Lung (tissue), 11 donors: ENCODE measurements at regions not wholly inside any gene's neighbourhood (a gene's known extent, or its start where the extent isn't known, plus 50 kb on each side); places are given as distances from the start of the nearest gene placed in this dataset.
A peak's percentile ranks its signal among the peaks of the same experiment; 100 is the strongest.

Experiments used
- ATAC-seq: fragments of 200-7000 bp; cut with Tn5 transposase; one replicate; pipeline ENCODE4 v1.9.1; 2020; ENCODE audit warnings: moderate number of reproducible peaks; ENCODE audit not compliant: insufficient read depth, low FRiP score
- DNase-seq, 3 donors: peaks; one replicate each; pipeline ENCODE4 v3.0.0-alpha.2; 2013 to 2017
- H3K27ac ChIP-seq, 2 donors: one replicate each; pipeline ENCODE4 v1.5.1; 2013; ENCODE audit warnings: mild to moderate bottlenecking in 2 of 2, moderate library complexity in 2 of 2, control low read depth in 1 of 2, inconsistent platforms in 1 of 2, low read depth in 1 of 2, low read length in 1 of 2
- H3K27me3 ChIP-seq, 3 donors: one replicate each; pipeline ENCODE4 v1.5.1; 2013; ENCODE audit warnings: low read length in 2 of 3; ENCODE audit not compliant: control insufficient read depth in 3 of 3, insufficient read depth in 3 of 3
- H3K36me3 ChIP-seq, 4 donors: one replicate each; pipeline ENCODE4 v1.5.1; 2013; ENCODE audit warnings: low read length in 4 of 4, mild to moderate bottlenecking in 1 of 4, moderate library complexity in 1 of 4; ENCODE audit not compliant: control insufficient read depth in 4 of 4, insufficient read depth in 4 of 4
- H3K4me1 ChIP-seq, 5 donors: one replicate each; pipeline ENCODE4 v1.5.1; 2013; ENCODE audit warnings: low read length in 5 of 5, mild to moderate bottlenecking in 2 of 5, moderate library complexity in 1 of 5; ENCODE audit not compliant: control insufficient read depth in 5 of 5, insufficient read depth in 5 of 5
- H3K4me3 ChIP-seq: one replicate; pipeline ENCODE4 v1.5.1; 2013; ENCODE audit warnings: mild to moderate bottlenecking, control low read depth, moderate library complexity
- H3K9ac ChIP-seq, 2 donors: one replicate each; pipeline ENCODE4 v1.5.1; 2013; ENCODE audit warnings: low read length in 2 of 2, control low read depth in 1 of 2; ENCODE audit not compliant: insufficient read depth in 1 of 2
- H3K9me3 ChIP-seq, 4 donors: one replicate each; pipeline ENCODE4 v1.5.1; 2013; ENCODE audit warnings: low read length in 3 of 4, mild to moderate bottlenecking in 1 of 4, moderate library complexity in 1 of 4; ENCODE audit not compliant: control insufficient read depth in 4 of 4, insufficient read depth in 3 of 4
- WGBS, 2 donors: extraction: QIAGEN DNeasy Blood & Tissue Kit; methylation state at CpG; one replicate each; pipeline ENCODE4 v1.1.7; 2013; 5-methylcytosine and 5-hydroxymethylcytosine counted together
- TF ChIP-seq, protein P1 (sequence below): IDR thresholded peaks from 2 replicates; pipeline ENCODE4 v1.5.1; 2012; ENCODE audit warnings: mild to moderate bottlenecking; ENCODE audit errors: control extremely low read depth, extremely low read depth
- donor health status: control.
- donor health status: control.
- donor health status: Bipolar disorder and iron deficiency.
- donor health status: healthy.
- donor health status: DM: yes; HTN: yes; CAD: no.

DNA sequence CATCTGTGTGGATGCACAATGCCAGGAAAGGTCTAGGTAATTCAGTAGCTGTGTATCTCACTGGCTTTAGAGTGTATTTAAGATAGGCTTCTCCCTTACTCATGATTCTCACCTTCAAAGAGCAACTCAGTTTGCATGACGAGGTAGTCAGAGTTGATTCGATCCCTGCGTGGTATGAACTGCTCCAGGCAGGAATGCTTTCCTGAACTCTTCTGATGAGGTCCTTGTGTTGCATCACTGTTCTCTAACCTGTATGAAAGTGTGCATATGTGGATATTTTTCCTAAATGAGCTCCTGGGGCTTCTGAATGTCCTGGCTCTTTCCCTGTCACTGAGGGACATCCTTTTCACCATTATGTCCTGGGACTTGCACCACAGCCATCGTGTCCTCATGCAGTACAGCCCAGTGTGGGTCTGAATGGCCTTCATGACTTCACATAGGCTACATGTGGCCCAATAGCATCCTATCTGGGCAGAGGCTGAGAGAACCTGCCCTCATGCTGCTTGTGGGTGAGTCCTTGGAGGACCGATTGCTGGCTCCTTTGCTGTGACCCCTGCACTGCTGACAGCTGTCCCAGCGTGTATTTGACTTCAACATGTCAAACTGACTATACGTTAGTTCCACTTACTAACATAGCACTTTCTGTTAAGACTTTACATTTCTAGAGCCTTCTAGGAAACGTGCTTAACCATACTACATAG, 65.3 kb upstream of the WDR1 start:
- TF ChIP-seq, protein P1, sequence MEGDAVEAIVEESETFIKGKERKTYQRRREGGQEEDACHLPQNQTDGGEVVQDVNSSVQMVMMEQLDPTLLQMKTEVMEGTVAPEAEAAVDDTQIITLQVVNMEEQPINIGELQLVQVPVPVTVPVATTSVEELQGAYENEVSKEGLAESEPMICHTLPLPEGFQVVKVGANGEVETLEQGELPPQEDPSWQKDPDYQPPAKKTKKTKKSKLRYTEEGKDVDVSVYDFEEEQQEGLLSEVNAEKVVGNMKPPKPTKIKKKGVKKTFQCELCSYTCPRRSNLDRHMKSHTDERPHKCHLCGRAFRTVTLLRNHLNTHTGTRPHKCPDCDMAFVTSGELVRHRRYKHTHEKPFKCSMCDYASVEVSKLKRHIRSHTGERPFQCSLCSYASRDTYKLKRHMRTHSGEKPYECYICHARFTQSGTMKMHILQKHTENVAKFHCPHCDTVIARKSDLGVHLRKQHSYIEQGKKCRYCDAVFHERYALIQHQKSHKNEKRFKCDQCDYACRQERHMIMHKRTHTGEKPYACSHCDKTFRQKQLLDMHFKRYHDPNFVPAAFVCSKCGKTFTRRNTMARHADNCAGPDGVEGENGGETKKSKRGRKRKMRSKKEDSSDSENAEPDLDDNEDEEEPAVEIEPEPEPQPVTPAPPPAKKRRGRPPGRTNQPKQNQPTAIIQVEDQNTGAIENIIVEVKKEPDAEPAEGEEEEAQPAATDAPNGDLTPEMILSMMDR = no peak
- ATAC-seq (no peak), DNase-seq (no peak)
- Histone ChIP-seq H3K27ac (peak overlapping the region in 1 of 2 donors; percentile 71), H3K27me3 (no peaks in the 10 kb centered on the region), H3K9me3 (peaks cover 0 to 3% (median 0%) of the 10 kb centered on the region in 4 donors), H3K36me3 (no peaks in the 10 kb centered on the region), H3K9ac (no peak overlapping the region), H3K4me1 (peaks cover 0 to 11% (median 3%) of the 10 kb centered on the region in 5 donors), H3K4me3 (no peak overlapping the region)
- 88 to 93% methylated on average over 8 of the region's 8 CpGs for WGBS, 2 donors

DNA sequence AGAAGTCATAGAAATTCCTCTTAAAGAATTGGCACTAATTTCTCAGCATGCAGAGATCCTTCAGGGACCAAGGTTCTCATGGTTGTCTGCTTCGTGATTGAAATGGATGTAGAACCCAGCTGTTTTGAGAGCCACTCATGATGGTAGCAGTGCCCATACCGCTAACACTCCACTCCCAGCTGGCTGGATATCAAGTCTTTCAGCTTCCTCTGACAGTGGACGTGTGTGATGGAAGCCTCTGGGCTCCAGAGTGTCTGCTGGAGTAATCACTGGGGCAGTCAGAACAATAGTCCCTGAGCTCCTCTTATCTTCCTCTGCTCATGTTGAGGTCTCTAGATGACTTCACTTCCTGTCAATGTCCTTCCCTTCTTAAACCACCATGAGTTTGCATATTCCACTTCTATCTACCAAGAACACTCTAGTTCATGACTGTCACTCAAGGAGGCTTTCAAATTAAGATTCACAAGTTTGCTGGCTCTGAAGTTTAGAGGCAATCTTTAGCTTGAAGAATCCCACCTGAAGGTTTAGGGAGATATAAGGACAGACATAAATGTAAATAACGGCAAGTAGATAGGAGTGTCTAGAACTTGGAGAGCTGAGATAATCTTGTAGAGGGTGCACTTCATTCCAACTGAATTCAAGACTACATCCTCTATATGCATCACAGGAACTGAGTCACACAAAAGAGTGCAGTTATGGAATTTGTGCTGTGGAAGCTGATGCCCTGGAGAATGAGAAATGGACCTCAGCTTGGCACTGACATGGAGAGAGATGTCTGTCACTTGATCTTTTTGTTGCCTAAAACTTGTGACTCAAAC, 64.5 kb upstream of the WDR1 start:
- H3K4me1 ChIP-seq = peaks cover 0 to 8% (median 3%) of the 10 kb centered on the region in 5 donors
- 26 to 37% methylated on average over 4 of the region's 4 CpGs for WGBS, 2 donors
- H3K36me3 ChIP-seq = no peaks in the 10 kb centered on the region
- TF ChIP-seq, protein P1 = no peak
- H3K27me3 ChIP-seq = no peaks in the 10 kb centered on the region
- no peak for ATAC-seq
- H3K9me3 ChIP-seq = peaks cover 0 to 3% (median 0%) of the 10 kb centered on the region in 4 donors
- no peak for DNase-seq
- peak overlapping the region in 1 of 2 donors; percentile 37 for H3K27ac ChIP-seq
- no peak overlapping the region for H3K9ac ChIP-seq
- H3K4me3 ChIP-seq = no peak overlapping the region

DNA sequence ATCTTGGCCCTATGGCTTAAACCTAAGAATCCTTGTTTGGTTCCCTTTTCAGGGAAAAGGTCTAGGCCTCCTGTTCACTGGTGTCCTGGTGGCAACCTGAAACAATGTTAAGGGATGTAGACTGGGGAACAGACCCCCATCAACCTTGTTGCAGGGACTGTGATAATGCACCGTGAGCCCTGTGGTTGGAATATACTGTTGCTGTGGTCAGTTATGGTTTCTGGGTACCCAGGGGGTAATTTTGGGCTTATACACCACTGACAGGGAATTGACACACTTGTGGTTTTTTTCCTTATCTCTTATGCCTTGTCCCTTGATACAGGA, 64.0 kb upstream of the WDR1 start:
- no peak for DNase-seq
- Histone ChIP-seq H3K4me3 (no peak overlapping the region), H3K9ac (no peak overlapping the region), H3K27ac (peak overlapping the region in 1 of 2 donors; percentile 17), H3K27me3 (no peaks in the 10 kb centered on the region), H3K4me1 (peaks cover 0 to 13% (median 3%) of the 10 kb centered on the region in 5 donors), H3K9me3 (peaks cover 0 to 3% (median 0%) of the 10 kb centered on the region in 4 donors), H3K36me3 (no peaks in the 10 kb centered on the region)
- WGBS, 2 donors = 20 to 65% methylated on average over 1 of the region's 1 CpG
- ATAC-seq = no peak
- TF ChIP-seq, protein P1 = no peak
